Brain microvascular endothelial cell (primary cell): ENCODE measurements at regions not wholly inside any gene's neighbourhood (a gene's known extent, or its start where the extent isn't known, plus 50 kb on each side); places are given as distances from the start of the nearest gene placed in this dataset.

Source experiments
- DNase-seq: peaks from one replicate; pipeline ENCODE4 v3.0.0-alpha.2; 2020
- H3K27ac ChIP-seq: fragments of 250-450 bp; sonication (Bioruptor Pico); 2 replicates; pipeline ENCODE4 v1.5.1; 2020; ENCODE audit warnings: mild to moderate bottlenecking, moderate library complexity
- H3K27me3 ChIP-seq: fragments of 250-450 bp; sonication (Bioruptor Pico); replicated peaks from 2 replicates; pipeline ENCODE4 v1.5.1; 2020; ENCODE audit warnings: mild to moderate bottlenecking
- H3K36me3 ChIP-seq: fragments of 250-450 bp; sonication (Bioruptor Pico); replicated peaks from 2 replicates; pipeline ENCODE4 v1.5.1; 2020; ENCODE audit warnings: mild to moderate bottlenecking
- H3K4me3 ChIP-seq: 2 replicates; pipeline ENCODE4 v1.5.1; 2011; ENCODE audit warnings: low read depth, mild to moderate bottlenecking, control low read depth, low read length, moderate library complexity
- in situ Hi-C: cut with HindIII; loops from 2 replicates; pipeline ENCODE4 v1.10.0; 2017; ENCODE audit warnings: low sequenced_read_pairs, low pct_ligation_motif_present
- TF ChIP-seq, protein P1 (sequence below): IDR thresholded peaks from 2 replicates; pipeline ENCODE4 v1.5.1; 2011; ENCODE audit warnings: low read depth, mild to moderate bottlenecking, moderate library complexity, low read length, control low read depth, inconsistent platforms; ENCODE audit errors: missing control alignments

- Histone ChIP-seq H3K27me3 (no peaks in the 10 kb centered on the region), H3K4me3 (no peak overlapping the region), H3K36me3 (no peaks in the 10 kb centered on the region), H3K27ac (no peak overlapping the region)
- in situ Hi-C loops, result no loop called here
- TF ChIP-seq, protein P1, sequence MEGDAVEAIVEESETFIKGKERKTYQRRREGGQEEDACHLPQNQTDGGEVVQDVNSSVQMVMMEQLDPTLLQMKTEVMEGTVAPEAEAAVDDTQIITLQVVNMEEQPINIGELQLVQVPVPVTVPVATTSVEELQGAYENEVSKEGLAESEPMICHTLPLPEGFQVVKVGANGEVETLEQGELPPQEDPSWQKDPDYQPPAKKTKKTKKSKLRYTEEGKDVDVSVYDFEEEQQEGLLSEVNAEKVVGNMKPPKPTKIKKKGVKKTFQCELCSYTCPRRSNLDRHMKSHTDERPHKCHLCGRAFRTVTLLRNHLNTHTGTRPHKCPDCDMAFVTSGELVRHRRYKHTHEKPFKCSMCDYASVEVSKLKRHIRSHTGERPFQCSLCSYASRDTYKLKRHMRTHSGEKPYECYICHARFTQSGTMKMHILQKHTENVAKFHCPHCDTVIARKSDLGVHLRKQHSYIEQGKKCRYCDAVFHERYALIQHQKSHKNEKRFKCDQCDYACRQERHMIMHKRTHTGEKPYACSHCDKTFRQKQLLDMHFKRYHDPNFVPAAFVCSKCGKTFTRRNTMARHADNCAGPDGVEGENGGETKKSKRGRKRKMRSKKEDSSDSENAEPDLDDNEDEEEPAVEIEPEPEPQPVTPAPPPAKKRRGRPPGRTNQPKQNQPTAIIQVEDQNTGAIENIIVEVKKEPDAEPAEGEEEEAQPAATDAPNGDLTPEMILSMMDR, result no peak
- DNase-seq, result no peak
These were observed 292.9 kb downstream of the FZD1 start for GRCh38 chr7:91556956-91557650.

GRCh38 chr7:91557789-91558404 lies 293.7 kb downstream of the FZD1 start:
- H3K27me3 ChIP-seq, result no peaks in the 10 kb centered on the region
- H3K4me3 ChIP-seq, result no peak overlapping the region
- H3K36me3 ChIP-seq, result no peaks in the 10 kb centered on the region
- in situ Hi-C loops, result no loop called here
- TF ChIP-seq, protein P1, result no peak
- peak overlapping the region; percentile 42 for H3K27ac ChIP-seq
- DNase-seq, result peak; percentile 92

DNA sequence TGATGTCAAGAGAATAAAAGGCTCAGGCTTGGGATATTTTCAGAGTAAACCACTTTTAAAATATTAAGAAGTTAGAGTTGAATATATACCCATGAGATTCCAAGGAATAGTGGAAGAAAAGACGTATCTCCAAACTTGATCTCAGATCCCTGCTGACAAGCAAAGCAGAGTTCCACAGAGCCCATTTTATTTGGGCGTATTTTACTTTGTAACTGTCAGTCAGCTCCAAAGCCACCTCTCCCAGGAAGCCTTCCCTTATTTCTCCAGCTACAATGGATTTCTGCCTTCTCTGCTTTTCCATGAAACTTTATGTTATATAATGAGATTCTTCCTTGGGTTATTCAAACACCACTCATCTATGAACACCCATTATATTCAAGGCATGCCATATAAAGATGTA lies 295.7 kb downstream of the FZD1 start:
- no peaks in the 10 kb centered on the region for H3K27me3 ChIP-seq
- TF ChIP-seq, protein P1, result no peak
- in situ Hi-C loops, result no loop called here
- DNase-seq, result no peak
- H3K4me3 ChIP-seq, result no peak overlapping the region
- H3K27ac ChIP-seq, result no peak overlapping the region
- H3K36me3 ChIP-seq, result no peaks in the 10 kb centered on the region

- in situ Hi-C loops, result no loop called here
These were observed 299.9 kb downstream of the FZD1 start for GRCh38 chr7:91564101-91564500.

GRCh38 chr7:91564541-91564940 lies 300.3 kb downstream of the FZD1 start:
- no peaks in the 10 kb centered on the region for H3K36me3 ChIP-seq
- H3K4me3 ChIP-seq, result no peak overlapping the region
- no peaks in the 10 kb centered on the region for H3K27me3 ChIP-seq
- TF ChIP-seq, protein P1, result no peak
- in situ Hi-C loops, result no loop called here
- no peak overlapping the region for H3K27ac ChIP-seq
- DNase-seq, result no peak

More at GRCh38 chr7:91564101-91564500, 299.9 kb downstream of the FZD1 start:
- no peak overlapping the region for H3K4me3 ChIP-seq
- H3K27me3 ChIP-seq, result no peaks in the 10 kb centered on the region
- TF ChIP-seq, protein P1, result no peak
- H3K27ac ChIP-seq, result no peak overlapping the region
- no peaks in the 10 kb centered on the region for H3K36me3 ChIP-seq
- no peak for DNase-seq
